Neural progenitor cell (in vitro differentiated cells): ENCODE measurements at regions not wholly inside any gene's neighbourhood (a gene's known extent, or its start where the extent isn't known, plus 50 kb on each side); places are given as distances from the start of the nearest gene placed in this dataset.

Source experiments
- EZH2 ChIP-seq: fragments of 200-600 bp; sonication (generic); IDR thresholded peaks from 2 replicates; pipeline ENCODE4 v1.6.1; 2017; ENCODE audit warnings: antibody characterized with exemption, mild to moderate bottlenecking, moderate library complexity
- EZH2phosphoT487 ChIP-seq: fragments of 200-600 bp; sonication (generic); IDR thresholded peaks from 2 replicates; pipeline ENCODE4 v1.6.1; 2017; ENCODE audit warnings: antibody characterized with exemption
- TF ChIP-seq, protein P1 (sequence below): fragments of 200-600 bp; sonication (generic); IDR thresholded peaks from 2 replicates; pipeline ENCODE4 v1.5.1; 2017; ENCODE audit warnings: antibody characterized with exemption, mild to moderate bottlenecking

DNA sequence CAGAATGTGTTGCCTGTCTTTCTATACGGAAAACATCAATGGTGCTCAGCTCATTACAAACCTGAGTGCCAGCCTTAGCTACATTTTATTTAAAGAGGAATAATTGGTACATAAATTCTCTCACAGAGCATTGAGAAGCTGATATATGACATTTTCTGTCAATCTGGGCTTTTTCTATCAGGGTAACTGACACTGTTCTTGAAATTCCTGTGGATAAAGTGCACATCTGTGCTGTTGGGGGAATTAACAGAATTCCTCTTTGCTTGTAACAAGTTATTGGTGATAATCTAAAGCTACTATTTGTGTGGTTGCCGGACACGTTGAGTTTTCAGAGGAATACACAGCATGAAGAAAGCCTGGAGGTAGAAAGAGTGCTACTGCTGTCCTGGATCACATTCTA, 668.6 kb downstream of the SORCS1 start:
- TF ChIP-seq, protein P1, sequence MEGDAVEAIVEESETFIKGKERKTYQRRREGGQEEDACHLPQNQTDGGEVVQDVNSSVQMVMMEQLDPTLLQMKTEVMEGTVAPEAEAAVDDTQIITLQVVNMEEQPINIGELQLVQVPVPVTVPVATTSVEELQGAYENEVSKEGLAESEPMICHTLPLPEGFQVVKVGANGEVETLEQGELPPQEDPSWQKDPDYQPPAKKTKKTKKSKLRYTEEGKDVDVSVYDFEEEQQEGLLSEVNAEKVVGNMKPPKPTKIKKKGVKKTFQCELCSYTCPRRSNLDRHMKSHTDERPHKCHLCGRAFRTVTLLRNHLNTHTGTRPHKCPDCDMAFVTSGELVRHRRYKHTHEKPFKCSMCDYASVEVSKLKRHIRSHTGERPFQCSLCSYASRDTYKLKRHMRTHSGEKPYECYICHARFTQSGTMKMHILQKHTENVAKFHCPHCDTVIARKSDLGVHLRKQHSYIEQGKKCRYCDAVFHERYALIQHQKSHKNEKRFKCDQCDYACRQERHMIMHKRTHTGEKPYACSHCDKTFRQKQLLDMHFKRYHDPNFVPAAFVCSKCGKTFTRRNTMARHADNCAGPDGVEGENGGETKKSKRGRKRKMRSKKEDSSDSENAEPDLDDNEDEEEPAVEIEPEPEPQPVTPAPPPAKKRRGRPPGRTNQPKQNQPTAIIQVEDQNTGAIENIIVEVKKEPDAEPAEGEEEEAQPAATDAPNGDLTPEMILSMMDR: no peak
- no peak for TF ChIP-seq EZH2
- no peak for TF ChIP-seq EZH2phosphoT487
